Thoracic aorta (tissue), 2 donors: ENCODE measurements at regions not wholly inside any gene's neighbourhood (a gene's known extent, or its start where the extent isn't known, plus 50 kb on each side); places are given as distances from the start of the nearest gene placed in this dataset.

Experiments
- ATAC-seq: fragments of 150-250 bp; one replicate; pipeline ENCODE4 v1.8.0; 2017; ENCODE audit warnings: low read depth; ENCODE audit not compliant: insufficient number of reproducible peaks, low FRiP score
- DNase-seq: peaks from one replicate; pipeline ENCODE4 v3.0.0-alpha.2; 2020; ENCODE audit warnings: low spot score
- H3K27ac ChIP-seq, 2 donors: fragments of 200-600 bp; sonication (generic); 1 replicate in 1 of 2; 2 replicates in 1 of 2; pipeline ENCODE4 v1.5.1; 2016; ENCODE audit warnings: mild to moderate bottlenecking in 2 of 2, moderate library complexity in 2 of 2
- H3K27me3 ChIP-seq: fragments of 200-600 bp; sonication (generic); replicated peaks from 2 replicates; pipeline ENCODE4 v1.6.0; 2016; ENCODE audit warnings: mild to moderate bottlenecking; ENCODE audit not compliant: insufficient read depth
- H3K36me3 ChIP-seq: fragments of 200-600 bp; sonication (generic); one replicate; pipeline ENCODE4 v1.5.1; 2016
- H3K4me1 ChIP-seq, 2 donors: fragments of 200-600 bp; sonication (generic); 1 replicate in 1 of 2; 2 replicates in 1 of 2; pipeline versions ENCODE4 v1.5.1 to v1.6.0; 2016; ENCODE audit warnings: low read depth in 2 of 2, mild to moderate bottlenecking in 1 of 2; ENCODE audit not compliant: control insufficient read depth in 1 of 2
- H3K4me3 ChIP-seq: fragments of 200-600 bp; sonication (generic); 2 replicates; pipeline ENCODE4 v1.5.1; 2016; ENCODE audit warnings: mild to moderate bottlenecking
- H3K9me3 ChIP-seq: fragments of 200-600 bp; sonication (generic); 2 replicates; pipeline ENCODE4 v1.5.1; 2016
- CTCF ChIP-seq: fragments of 200-600 bp; sonication (generic); IDR thresholded peaks from one replicate; pipeline ENCODE4 v1.5.1; 2019; ENCODE audit warnings: antibody characterized with exemption

- Histone ChIP-seq H3K36me3 (no peaks in the 10 kb centered on the region), H3K27ac (no peak overlapping the region), H3K4me3 (no peak overlapping the region), H3K9me3 (no peaks in the 10 kb centered on the region), H3K4me1 (no peaks in the 10 kb centered on the region), H3K27me3 (no peaks in the 10 kb centered on the region)
- ATAC-seq (no peak), DNase-seq (no peak)
- no peak for TF ChIP-seq CTCF
Measured at GRCh38 chr17:73877962-73878361, 233.7 kb upstream of the SDK2 start.

GRCh38 chr17:73878923-73879322 lies 234.7 kb upstream of the SDK2 start:
- H3K36me3 ChIP-seq: no peaks in the 10 kb centered on the region
- no peaks in the 10 kb centered on the region for H3K27me3 ChIP-seq
- H3K4me3 ChIP-seq: no peak overlapping the region
- ATAC-seq (no peak), DNase-seq (no peak)
- no peak for TF ChIP-seq CTCF
- H3K9me3 ChIP-seq: no peaks in the 10 kb centered on the region
- no peaks in the 10 kb centered on the region for H3K4me1 ChIP-seq
- H3K27ac ChIP-seq: no peak overlapping the region

GRCh38 chr17:73879987-73880386 lies 235.7 kb upstream of the SDK2 start:
- H3K4me3 ChIP-seq: no peak overlapping the region
- H3K27me3 ChIP-seq: no peaks in the 10 kb centered on the region
- ATAC-seq (no peak), DNase-seq (no peak)
- H3K36me3 ChIP-seq: no peaks in the 10 kb centered on the region
- H3K4me1 ChIP-seq: no peaks in the 10 kb centered on the region
- H3K27ac ChIP-seq: no peak overlapping the region
- no peaks in the 10 kb centered on the region for H3K9me3 ChIP-seq
- TF ChIP-seq CTCF: no peak

DNA sequence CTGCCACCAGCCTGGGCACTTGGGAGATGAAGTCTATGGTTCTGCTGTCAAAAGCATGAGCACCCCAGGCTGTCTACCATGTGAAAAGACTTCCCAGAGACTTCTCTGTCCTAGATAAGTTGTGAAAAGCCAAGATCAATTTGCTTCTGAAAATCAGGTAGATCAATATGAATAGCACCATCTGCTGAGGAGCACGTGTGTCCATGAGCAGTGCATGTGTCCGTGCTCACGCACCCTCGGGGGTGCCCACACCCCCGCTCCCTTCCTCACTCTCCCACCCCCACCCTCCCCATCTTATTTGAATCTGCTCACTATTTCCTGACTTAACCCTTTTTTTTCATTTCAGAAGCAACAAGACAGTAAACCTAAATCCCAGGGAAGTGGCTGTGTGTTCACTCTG lies 238.3 kb upstream of the SDK2 start:
- H3K4me1 ChIP-seq: no peaks in the 10 kb centered on the region
- no peak overlapping the region for H3K27ac ChIP-seq
- H3K27me3 ChIP-seq: no peaks in the 10 kb centered on the region
- no peak overlapping the region for H3K4me3 ChIP-seq
- H3K36me3 ChIP-seq: no peaks in the 10 kb centered on the region
- no peaks in the 10 kb centered on the region for H3K9me3 ChIP-seq
- DNase-seq: no peak
- TF ChIP-seq CTCF: no peak
- ATAC-seq: no peak

- no peak overlapping the region for H3K27ac ChIP-seq
- no peaks in the 10 kb centered on the region for H3K9me3 ChIP-seq
- no peaks in the 10 kb centered on the region for H3K36me3 ChIP-seq
- no peak for ATAC-seq
- H3K4me3 ChIP-seq: no peak overlapping the region
- no peaks in the 10 kb centered on the region for H3K4me1 ChIP-seq
- no peaks in the 10 kb centered on the region for H3K27me3 ChIP-seq
- no peak for DNase-seq
- TF ChIP-seq CTCF: no peak
Measured at GRCh38 chr17:73883175-73883574, 238.9 kb upstream of the SDK2 start.
